GM23338 (cell line): ENCODE measurements at regions not wholly inside any gene's neighbourhood (a gene's known extent, or its start where the extent isn't known, plus 50 kb on each side); places are given as distances from the start of the nearest gene placed in this dataset.

Experiments
- ATAC-seq: fragments of 200-7000 bp; cut with Tn5 transposase; 3 replicates; pipeline ENCODE4 v1.9.1; 2020
- DNase-seq: peaks from one replicate; pipeline ENCODE4 v3.0.0-alpha.2; 2015; ENCODE audit warnings: low spot score
- H2AFZ ChIP-seq: fragments of 200-600 bp; sonication (generic); 2 replicates; pipeline ENCODE4 v1.8.0; 2016; ENCODE audit warnings: antibody characterized with exemption, mild to moderate bottlenecking, moderate library complexity
- H3F3A ChIP-seq: fragments of 200-600 bp; sonication (generic); replicated peaks from 2 replicates; pipeline ENCODE4 v1.8.0; 2017; ENCODE audit warnings: antibody characterized with exemption, mixed run types, low read depth
- H3K27ac ChIP-seq: fragments of 200-600 bp; sonication (generic); 2 replicates; pipeline ENCODE4 v1.6.1; 2016; ENCODE audit warnings: low read depth
- H3K27me3 ChIP-seq: fragments of 200-600 bp; sonication (generic); 2 replicates; pipeline ENCODE4 v1.8.0; 2016; ENCODE audit warnings: mild to moderate bottlenecking, mixed run types, moderate library complexity; ENCODE audit not compliant: insufficient read depth
- H3K36me3 ChIP-seq: fragments of 200-600 bp; sonication (generic); 2 replicates; pipeline ENCODE4 v1.8.0; 2016; ENCODE audit warnings: mild to moderate bottlenecking; ENCODE audit not compliant: insufficient read depth
- H3K4me1 ChIP-seq: fragments of 200-600 bp; sonication (generic); 2 replicates; pipeline ENCODE4 v1.8.0; 2016; ENCODE audit warnings: mild to moderate bottlenecking, moderate library complexity; ENCODE audit not compliant: insufficient read depth
- H3K4me2 ChIP-seq: fragments of 200-600 bp; sonication (generic); 2 replicates; pipeline ENCODE4 v1.7.1; 2017; ENCODE audit warnings: mixed run types
- H3K4me3 ChIP-seq: fragments of 200-600 bp; sonication (generic); 2 replicates; pipeline ENCODE4 v1.6.1; 2016; ENCODE audit warnings: mixed run types
- H3K79me2 ChIP-seq: fragments of 200-600 bp; sonication (generic); replicated peaks from 2 replicates; pipeline ENCODE4 v1.8.0; 2017; ENCODE audit warnings: mild to moderate bottlenecking; ENCODE audit not compliant: insufficient read depth
- H3K9me2 ChIP-seq: fragments of 200-600 bp; sonication (generic); 2 replicates; pipeline ENCODE4 v1.8.0; 2017; ENCODE audit not compliant: insufficient read depth
- H4K20me1 ChIP-seq: fragments of 200-600 bp; sonication (generic); replicated peaks from 2 replicates; pipeline ENCODE4 v1.8.0; 2017; ENCODE audit warnings: mild to moderate bottlenecking; ENCODE audit not compliant: insufficient read depth
- H3K27ac Mint-ChIP-seq: 2 replicates; pipeline ENCODE4 v1.8.0; 2020; ENCODE audit warnings: inconsistent platforms, mild to moderate bottlenecking, moderate library complexity, mixed read lengths
- H3K27me3 Mint-ChIP-seq: 3 replicates; pipeline ENCODE4 v1.8.0; 2022; ENCODE audit warnings: low read depth, mild to moderate bottlenecking, moderate library complexity, mixed read lengths, inconsistent platforms; ENCODE audit not compliant: insufficient read depth, poor library complexity
- H3K36me3 Mint-ChIP-seq: 3 replicates; pipeline ENCODE4 v1.8.0; 2021; ENCODE audit warnings: low read depth, mild to moderate bottlenecking, inconsistent platforms, moderate library complexity, mixed read lengths
- H3K4me1 Mint-ChIP-seq: 3 replicates; pipeline ENCODE4 v1.8.0; 2020; ENCODE audit warnings: mild to moderate bottlenecking, inconsistent platforms, mixed read lengths
- H3K4me3 Mint-ChIP-seq: 3 replicates; pipeline ENCODE4 v1.8.0; 2021; ENCODE audit warnings: moderate library complexity, mild to moderate bottlenecking, inconsistent platforms, mixed read lengths
- H3K9me3 Mint-ChIP-seq: 3 replicates; pipeline ENCODE4 v1.8.0; 2020; ENCODE audit warnings: moderate library complexity, mild to moderate bottlenecking, inconsistent platforms, mixed read lengths
- CREB1 ChIP-seq: fragments of 250-450 bp; sonication (Bioruptor Pico); IDR thresholded peaks from 2 replicates; pipeline ENCODE4 v1.5.0; 2020; ENCODE audit warnings: low read depth, mild to moderate bottlenecking, moderate library complexity
- CTCF ChIP-seq, 2 experiments: fragments of 200-600 bp in 1 of 2; sonication (generic) in 1 of 2; conservative IDR thresholded peaks; 2 replicates each; pipeline versions ENCODE4 v1.5.1 to v1.6.1; 2016 to 2017; ENCODE audit warnings: antibody characterized with exemption in 2 of 2, low read depth in 2 of 2, mild to moderate bottlenecking in 2 of 2, moderate library complexity in 1 of 2
- EZH2 ChIP-seq: fragments of 200-600 bp; sonication (generic); IDR thresholded peaks from one replicate; pipeline ENCODE4 v1.8.0; 2017; ENCODE audit warnings: antibody characterized with exemption, mild to moderate bottlenecking, low read depth; ENCODE audit not compliant: unreplicated experiment
- EZH2phosphoT487 ChIP-seq: fragments of 200-600 bp; sonication (generic); IDR thresholded peaks from one replicate; pipeline ENCODE4 v1.8.1; 2018; ENCODE audit warnings: antibody characterized with exemption; ENCODE audit not compliant: unreplicated experiment
- JUNB ChIP-seq: IDR thresholded peaks from one replicate; pipeline ENCODE4 v1.6.1; 2016; ENCODE audit warnings: antibody characterized with exemption; ENCODE audit not compliant: unreplicated experiment
- NANOG ChIP-seq: IDR thresholded peaks from 2 replicates; pipeline ENCODE4 v1.6.1; 2016; ENCODE audit warnings: antibody characterized with exemption, borderline replicate concordance
- POLR2AphosphoS5 ChIP-seq: IDR thresholded peaks from 2 replicates; pipeline ENCODE4 v1.6.1; 2016; ENCODE audit warnings: antibody characterized with exemption, low read depth
- STAT1 ChIP-seq: IDR thresholded peaks from one replicate; pipeline ENCODE4 v1.6.1; 2016; ENCODE audit warnings: antibody characterized with exemption; ENCODE audit not compliant: unreplicated experiment
- ZNF114 ChIP-seq: fragments of 250-450 bp; sonication (Bioruptor Pico); IDR thresholded peaks from 2 replicates; pipeline ENCODE4 v1.5.0; 2020; ENCODE audit warnings: mild to moderate bottlenecking, moderate library complexity
- ZNF331 ChIP-seq: fragments of 250-450 bp; sonication (Bioruptor Pico); IDR thresholded peaks from 2 replicates; pipeline ENCODE4 v1.5.0; 2020; ENCODE audit warnings: low read depth, mild to moderate bottlenecking, moderate library complexity
- ZNF462 ChIP-seq: fragments of 250-450 bp; sonication (Bioruptor Pico); IDR thresholded peaks from 2 replicates; pipeline ENCODE4 v1.5.0; 2020; ENCODE audit warnings: mild to moderate bottlenecking, moderate library complexity
- TF ChIP-seq, protein P1 (sequence below): IDR thresholded peaks from one replicate; pipeline ENCODE4 v1.6.1; 2018; ENCODE audit warnings: antibody characterized with exemption; ENCODE audit not compliant: unreplicated experiment
- TF ChIP-seq, protein P2 (sequence below): IDR thresholded peaks from 2 replicates; pipeline ENCODE4 v1.6.1; 2016; ENCODE audit warnings: antibody characterized with exemption

- Histone ChIP-seq H3K36me3 (peaks cover 6% of the 10 kb centered on the region; the same call in 1 of the 2 replicates), H3K79me2 (no peaks in the 10 kb centered on the region), H3K4me1 (peaks cover 9% of the 10 kb centered on the region), H3K27ac (no peak overlapping the region), H2AFZ (no peak overlapping the region), H3K4me3 (no peak overlapping the region), H3K27me3 (no peaks in the 10 kb centered on the region), H3K4me2 (no peak overlapping the region), H3K9me2 (no peaks in the 10 kb centered on the region), H4K20me1 (no peaks in the 10 kb centered on the region), H3F3A (no peaks in the 10 kb centered on the region)
- ATAC-seq (no peak), DNase-seq (no peak)
- peaks cover 30% of the 10 kb centered on the region for H3K36me3 Mint-ChIP-seq
- H3K9me3 Mint-ChIP-seq, result peaks cover 30% of the 10 kb centered on the region
- H3K27ac Mint-ChIP-seq, result no peak overlapping the region
- no peak overlapping the region for H3K4me3 Mint-ChIP-seq
- peaks cover 15% of the 10 kb centered on the region; the same call in 2 of the 3 replicates for H3K4me1 Mint-ChIP-seq
- no peak for TF ChIP-seq ZNF331 (CRISPR knock-in tag)
- no peak for TF ChIP-seq CTCF (conservative IDR thresholded peaks at IDR 0.05; ENCODE audit: low read depth in 2 of 2)
- TF ChIP-seq EZH2, result no peak
- TF ChIP-seq, protein P1, sequence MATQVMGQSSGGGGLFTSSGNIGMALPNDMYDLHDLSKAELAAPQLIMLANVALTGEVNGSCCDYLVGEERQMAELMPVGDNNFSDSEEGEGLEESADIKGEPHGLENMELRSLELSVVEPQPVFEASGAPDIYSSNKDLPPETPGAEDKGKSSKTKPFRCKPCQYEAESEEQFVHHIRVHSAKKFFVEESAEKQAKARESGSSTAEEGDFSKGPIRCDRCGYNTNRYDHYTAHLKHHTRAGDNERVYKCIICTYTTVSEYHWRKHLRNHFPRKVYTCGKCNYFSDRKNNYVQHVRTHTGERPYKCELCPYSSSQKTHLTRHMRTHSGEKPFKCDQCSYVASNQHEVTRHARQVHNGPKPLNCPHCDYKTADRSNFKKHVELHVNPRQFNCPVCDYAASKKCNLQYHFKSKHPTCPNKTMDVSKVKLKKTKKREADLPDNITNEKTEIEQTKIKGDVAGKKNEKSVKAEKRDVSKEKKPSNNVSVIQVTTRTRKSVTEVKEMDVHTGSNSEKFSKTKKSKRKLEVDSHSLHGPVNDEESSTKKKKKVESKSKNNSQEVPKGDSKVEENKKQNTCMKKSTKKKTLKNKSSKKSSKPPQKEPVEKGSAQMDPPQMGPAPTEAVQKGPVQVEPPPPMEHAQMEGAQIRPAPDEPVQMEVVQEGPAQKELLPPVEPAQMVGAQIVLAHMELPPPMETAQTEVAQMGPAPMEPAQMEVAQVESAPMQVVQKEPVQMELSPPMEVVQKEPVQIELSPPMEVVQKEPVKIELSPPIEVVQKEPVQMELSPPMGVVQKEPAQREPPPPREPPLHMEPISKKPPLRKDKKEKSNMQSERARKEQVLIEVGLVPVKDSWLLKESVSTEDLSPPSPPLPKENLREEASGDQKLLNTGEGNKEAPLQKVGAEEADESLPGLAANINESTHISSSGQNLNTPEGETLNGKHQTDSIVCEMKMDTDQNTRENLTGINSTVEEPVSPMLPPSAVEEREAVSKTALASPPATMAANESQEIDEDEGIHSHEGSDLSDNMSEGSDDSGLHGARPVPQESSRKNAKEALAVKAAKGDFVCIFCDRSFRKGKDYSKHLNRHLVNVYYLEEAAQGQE, result no peak
- no peak for TF ChIP-seq ZNF114 (CRISPR knock-in tag)
- no peak for TF ChIP-seq EZH2phosphoT487
- no peak for TF ChIP-seq ZNF462 (CRISPR knock-in tag)
- TF ChIP-seq JUNB, result no peak
- TF ChIP-seq CREB1 (CRISPR knock-in tag), result no peak
- TF ChIP-seq STAT1, result no peak
- no peak for TF ChIP-seq NANOG
- no peak for TF ChIP-seq POLR2AphosphoS5
- TF ChIP-seq, protein P2, sequence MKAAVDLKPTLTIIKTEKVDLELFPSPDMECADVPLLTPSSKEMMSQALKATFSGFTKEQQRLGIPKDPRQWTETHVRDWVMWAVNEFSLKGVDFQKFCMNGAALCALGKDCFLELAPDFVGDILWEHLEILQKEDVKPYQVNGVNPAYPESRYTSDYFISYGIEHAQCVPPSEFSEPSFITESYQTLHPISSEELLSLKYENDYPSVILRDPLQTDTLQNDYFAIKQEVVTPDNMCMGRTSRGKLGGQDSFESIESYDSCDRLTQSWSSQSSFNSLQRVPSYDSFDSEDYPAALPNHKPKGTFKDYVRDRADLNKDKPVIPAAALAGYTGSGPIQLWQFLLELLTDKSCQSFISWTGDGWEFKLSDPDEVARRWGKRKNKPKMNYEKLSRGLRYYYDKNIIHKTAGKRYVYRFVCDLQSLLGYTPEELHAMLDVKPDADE, result no peak
- no peaks in the 10 kb centered on the region for H3K27me3 Mint-ChIP-seq
These were observed 726.5 kb upstream of the RIOK2 start for GRCh38 chr5:97909541-97909940.
